ENCODE measurements at regions not wholly inside any gene's neighbourhood (a gene's known extent, or its start where the extent isn't known, plus 50 kb on each side); places are given as distances from the start of the nearest gene placed in this dataset.

DNA sequence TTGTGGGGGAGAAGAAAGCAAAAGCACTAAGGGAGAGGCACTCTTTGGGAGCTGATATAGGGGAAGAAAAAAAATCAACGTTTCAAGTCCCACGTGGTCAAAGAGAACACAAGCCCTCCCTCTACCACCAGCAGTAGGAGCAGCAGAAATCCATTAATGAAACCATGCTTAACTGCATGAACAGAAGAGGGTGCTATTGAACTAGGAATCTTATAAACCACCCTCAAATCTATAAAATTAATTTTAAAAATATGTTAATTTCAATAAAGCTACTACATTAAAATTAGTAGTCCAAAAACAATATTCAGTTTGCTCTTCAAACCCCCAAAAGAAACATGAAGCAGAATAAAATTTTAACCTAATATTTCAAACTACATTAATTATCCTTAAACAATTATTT, 147.8 kb downstream of the TMEM18 start:
- no peak for TF ChIP-seq CTCF (IDR thresholded peaks at IDR 0.05)
- no peak for TF ChIP-seq POLR2A (IDR thresholded peaks at IDR 0.05)
